Vagina (tissue), 2 donors: ENCODE measurements at regions not wholly inside any gene's neighbourhood (a gene's known extent, or its start where the extent isn't known, plus 50 kb on each side); places are given as distances from the start of the nearest gene placed in this dataset.

Experiments
- CTCF ChIP-seq, 3 experiments: fragments of 450-650 bp in 2 of 3; fragments of 200-600 bp in 1 of 3; sonication (generic) in 1 of 3; IDR thresholded peaks; one replicate each; pipeline ENCODE4 v1.5.1; 2017 to 2019; ENCODE audit warnings: antibody characterized with exemption in 3 of 3, mild to moderate bottlenecking in 2 of 3, moderate library complexity in 2 of 3
- POLR2A ChIP-seq, 2 donors: fragments of 450-650 bp; IDR thresholded peaks; one replicate each; pipeline ENCODE4 v1.6.1; 2017; ENCODE audit warnings: antibody characterized with exemption in 2 of 2, mild to moderate bottlenecking in 2 of 2, moderate library complexity in 2 of 2
- POLR2AphosphoS5 ChIP-seq, 2 donors: sonication (generic); formaldehyde crosslinking; IDR thresholded peaks; one replicate each; pipeline ENCODE4 v1.9.0; 2017; ENCODE audit warnings: antibody characterized with exemption in 2 of 2, mild to moderate bottlenecking in 2 of 2, low read depth in 1 of 2; ENCODE audit not compliant: insufficient read depth in 1 of 2

- TF ChIP-seq CTCF (IDR thresholded peaks at IDR 0.05) (no peak), POLR2A (IDR thresholded peaks at IDR 0.05) (no peak), POLR2AphosphoS5 (IDR thresholded peaks at IDR 0.05; ENCODE audit: insufficient read depth in 1 of 2, low read depth in 1 of 2) (no peak)
Observed at GRCh38 chr5:23411994-23412393, 95.4 kb upstream of the PRDM9 start.
